H1 (cell line): ENCODE measurements at regions not wholly inside any gene's neighbourhood (a gene's known extent, or its start where the extent isn't known, plus 50 kb on each side); places are given as distances from the start of the nearest gene placed in this dataset.

Experiments
- CTCF ChIA-PET: fragments of 300-600 bp; sonication (Branson Sonifier 250); formaldehyde crosslinking; loops from one replicate; lab custom pipeline; 2021; ENCODE audit not compliant: partially characterized antibody; lab: Charles Lee
- POLR2A ChIA-PET: fragments of 300-600 bp; sonication (Branson Sonifier 250); formaldehyde crosslinking; loops from one replicate; lab custom pipeline; 2021; ENCODE audit warnings: inconsistent platforms; ENCODE audit not compliant: partially characterized antibody; lab: Charles Lee
- DNase-seq, 2 experiments: peaks; one replicate each; pipeline versions ENCODE4 v3.0.0 to v3.0.0-alpha.2; 2010 to 2022; ENCODE audit warnings: low spot score in 2 of 2, low read depth in 1 of 2, mixed read lengths in 1 of 2
- FAIRE-seq: peaks from 2 replicates; lab custom pipeline; 2011; peaks lifted over from hg19 to GRCh38; lab: Jason Lieb, UNC
- H2AFZ ChIP-seq: 2 replicates; pipeline ENCODE4 v1.8.1; 2012; ENCODE audit warnings: low read length, inconsistent platforms
- H2AK5ac ChIP-seq: 2 replicates; pipeline ENCODE4 v1.6.1; 2013; ENCODE audit warnings: low read depth, low read length
- H2BK120ac ChIP-seq: replicated peaks from 2 replicates; pipeline ENCODE3; 2013; ENCODE audit warnings: low read depth, low read length, inconsistent platforms
- H2BK12ac ChIP-seq: 2 replicates; pipeline ENCODE4 v1.6.1; 2013; ENCODE audit warnings: low read depth, low read length
- H2BK15ac ChIP-seq: 2 replicates; pipeline ENCODE4 v1.6.1; 2013; ENCODE audit warnings: low read length
- H2BK20ac ChIP-seq: 2 replicates; pipeline ENCODE4 v1.6.1; 2013; ENCODE audit warnings: low read length
- H2BK5ac ChIP-seq: 2 replicates; pipeline ENCODE4 v1.6.1; 2013; ENCODE audit warnings: low read depth, low read length
- H3K14ac ChIP-seq: 2 replicates; pipeline ENCODE4 v1.6.1; 2013; ENCODE audit warnings: inconsistent platforms; ENCODE audit not compliant: insufficient read length
- H3K18ac ChIP-seq: 2 replicates; pipeline ENCODE4 v1.6.1; 2013; ENCODE audit warnings: low read length; ENCODE audit errors: extremely low read depth
- H3K23ac ChIP-seq: 2 replicates; pipeline ENCODE4 v1.6.1; 2013; ENCODE audit warnings: inconsistent platforms; ENCODE audit not compliant: insufficient read length
- H3K23me2 ChIP-seq: 2 replicates; pipeline ENCODE4 v1.6.1; 2013; ENCODE audit warnings: low read depth, low read length
- H3K27ac ChIP-seq: 2 replicates; pipeline ENCODE4 v1.6.1; 2011; ENCODE audit warnings: low read depth, low read length, inconsistent platforms
- H3K27me3 ChIP-seq, 4 experiments: replicated peaks in 1 of 4; 1 replicate in 1 of 4; 2 replicates in 3 of 4; pipeline versions ENCODE4 v1.6.1 to v1.8.1; 2011 to 2013; ENCODE audit warnings: low read length in 3 of 4, mild to moderate bottlenecking in 3 of 4, inconsistent platforms in 2 of 4, mixed read lengths in 2 of 4, moderate library complexity in 1 of 4; ENCODE audit not compliant: control insufficient read depth in 3 of 4, insufficient read depth in 3 of 4; ENCODE audit errors: extremely low read depth in 1 of 4
- H3K36me3 ChIP-seq, 4 experiments: 2 replicates each; pipeline versions ENCODE4 v1.6.1 to v1.8.1; 2011 to 2013; ENCODE audit warnings: mild to moderate bottlenecking in 4 of 4, low read length in 3 of 4, moderate library complexity in 2 of 4, control low read depth in 1 of 4, inconsistent platforms in 1 of 4; ENCODE audit not compliant: insufficient read depth in 4 of 4, control insufficient read depth in 2 of 4
- H3K4ac ChIP-seq: replicated peaks from 2 replicates; pipeline ENCODE3; 2013; ENCODE audit warnings: low read length, low read depth, mixed read lengths, inconsistent platforms; ENCODE audit not compliant: insufficient read length
- H3K4me1 ChIP-seq, 4 experiments: replicated peaks in 1 of 4; 1 replicate in 1 of 4; 2 replicates in 3 of 4; pipeline versions ENCODE4 v1.6.1 to v1.8.1; 2011 to 2013; ENCODE audit warnings: low read length in 3 of 4, inconsistent platforms in 2 of 4, mixed read lengths in 1 of 4; ENCODE audit not compliant: insufficient read depth in 4 of 4, control insufficient read depth in 3 of 4
- H3K4me2 ChIP-seq, 2 experiments: 2 replicates each; pipeline versions ENCODE4 v1.6.1 to v1.8.1; 2011 to 2013; ENCODE audit warnings: low read depth in 2 of 2, low read length in 2 of 2, control low read depth in 1 of 2, inconsistent platforms in 1 of 2, mild to moderate bottlenecking in 1 of 2; ENCODE audit not compliant: insufficient read depth in 1 of 2
- H3K4me3 ChIP-seq, 4 experiments: fragments of 200-600, 300-600 bp in 1 of 4; sonication (generic), shearing (Covaris generic), sonication (Bioruptor Twin) in 1 of 4; 2 replicates each; pipeline versions ENCODE4 v1.5.1 to v1.8.1; 2011 to 2016; ENCODE audit warnings: low read length in 4 of 4, low read depth in 3 of 4, control low read depth in 2 of 4, inconsistent platforms in 2 of 4, mild to moderate bottlenecking in 2 of 4, mixed read lengths in 1 of 4, moderate library complexity in 1 of 4; ENCODE audit not compliant: insufficient read depth in 2 of 4; ENCODE audit errors: extremely low read depth in 1 of 4
- H3K56ac ChIP-seq: replicated peaks from 2 replicates; pipeline ENCODE3; 2013; ENCODE audit warnings: low read depth, mild to moderate bottlenecking, mixed read lengths, low read length, inconsistent platforms; ENCODE audit not compliant: insufficient read length
- H3K79me1 ChIP-seq: 2 replicates; pipeline ENCODE4 v1.6.1; 2013; ENCODE audit warnings: low read depth, low read length, control low read depth
- H3K79me2 ChIP-seq, 2 experiments: 2 replicates each; pipeline versions ENCODE4 v1.6.1 to v1.8.1; 2012 to 2013; ENCODE audit warnings: low read length in 2 of 2, mild to moderate bottlenecking in 2 of 2, inconsistent platforms in 1 of 2; ENCODE audit not compliant: insufficient read depth in 2 of 2, control insufficient read depth in 1 of 2
- H3K9ac ChIP-seq, 4 experiments: replicated peaks in 1 of 4; 1 replicate in 1 of 4; 2 replicates in 3 of 4; pipeline versions ENCODE4 v1.6.1 to v1.8.1; 2011 to 2013; ENCODE audit warnings: low read depth in 3 of 4, low read length in 3 of 4, control low read depth in 2 of 4, mild to moderate bottlenecking in 2 of 4, moderate library complexity in 2 of 4, inconsistent platforms in 1 of 4; ENCODE audit errors: extremely low read depth in 1 of 4
- H3K9me3 ChIP-seq, 2 experiments: 2 replicates each; pipeline versions ENCODE4 v1.6.1 to v1.8.1; 2012 to 2013; ENCODE audit warnings: mild to moderate bottlenecking in 2 of 2, moderate library complexity in 2 of 2, control low read depth in 1 of 2, inconsistent platforms in 1 of 2, low read depth in 1 of 2, low read length in 1 of 2, mixed read lengths in 1 of 2; ENCODE audit not compliant: insufficient read depth in 2 of 2
- H4K20me1 ChIP-seq, 2 experiments: replicated peaks in 1 of 2; 2 replicates each; pipeline versions ENCODE3 to v1.8.1; 2011 to 2013; ENCODE audit warnings: inconsistent platforms in 2 of 2, low read length in 2 of 2, mild to moderate bottlenecking in 1 of 2; ENCODE audit not compliant: insufficient read depth in 2 of 2, control insufficient read depth in 1 of 2
- H4K5ac ChIP-seq: 2 replicates; pipeline ENCODE4 v1.6.1; 2013; ENCODE audit warnings: low read length, low read depth, mixed read lengths, inconsistent platforms; ENCODE audit not compliant: insufficient read length
- H4K8ac ChIP-seq: 2 replicates; pipeline ENCODE4 v1.8.0; 2013; ENCODE audit warnings: mild to moderate bottlenecking, moderate library complexity, low read length, inconsistent platforms; ENCODE audit not compliant: insufficient read depth; ENCODE audit errors: extremely low read depth
- H4K91ac ChIP-seq: replicated peaks from 2 replicates; pipeline ENCODE3; 2013; ENCODE audit warnings: low read length, mixed read lengths, inconsistent platforms; ENCODE audit not compliant: insufficient read length
- ASH2L ChIP-seq: fragments of 200-600, 300-600 bp; sonication (generic); IDR thresholded peaks from one replicate; pipeline ENCODE4 v1.7.1; 2017; ENCODE audit warnings: low read length
- CTCF ChIP-seq, 3 experiments: IDR thresholded peaks; 1 replicate in 2 of 3; 2 replicates in 1 of 3; pipeline versions ENCODE4 v1.5.1 to v1.6.1; 2011; ENCODE audit warnings: low read length in 3 of 3, mild to moderate bottlenecking in 3 of 3, inconsistent platforms in 2 of 3, low read depth in 1 of 3, moderate library complexity in 1 of 3; ENCODE audit not compliant: insufficient read depth in 1 of 3; ENCODE audit errors: control extremely low read depth in 1 of 3
- NANOG ChIP-seq: IDR thresholded peaks from 2 replicates; pipeline ENCODE4 v1.6.1; 2011; ENCODE audit warnings: low read length, low read depth, mild to moderate bottlenecking, inconsistent platforms; ENCODE audit not compliant: insufficient read depth, poor library complexity, severe bottlenecking
- SP4 ChIP-seq: IDR thresholded peaks from 2 replicates; pipeline ENCODE4 v1.6.1; 2012; ENCODE audit warnings: low read length, inconsistent platforms
- SRF ChIP-seq: IDR thresholded peaks from 2 replicates; pipeline ENCODE4 v1.6.1; 2011; ENCODE audit warnings: mild to moderate bottlenecking, low read depth, low read length, moderate library complexity
- TAF7 ChIP-seq: optimal IDR thresholded peaks from 2 replicates; pipeline ENCODE3; 2011; ENCODE audit warnings: low read depth, mild to moderate bottlenecking, inconsistent platforms, low read length, moderate library complexity, borderline replicate concordance
- WGBS, 2 experiments: shearing (Covaris generic) in 1 of 2; methylation state at CpG; one replicate each; pipeline versions ENCODE4 v1.1.6 to v1.1.7; 2013 to 2015; ENCODE audit warnings: low lambda C conversion rate in 2 of 2, mixed read lengths in 2 of 2, inconsistent platforms in 1 of 2, low coverage in 1 of 2, missing lambda C conversion rate in 1 of 2; ENCODE audit not compliant: insufficient replicate concordance in 2 of 2, insufficient coverage in 1 of 2, insufficient read length in 1 of 2; ENCODE audit errors: extremely low coverage in 1 of 2, missing lambda C conversion rate in 1 of 2; 5-methylcytosine and 5-hydroxymethylcytosine counted together

- Histone ChIP-seq H3K79me2 (no peaks in the 10 kb centered on the region), H3K56ac (no peak overlapping the region), H3K79me1 (no peaks in the 10 kb centered on the region), H2BK12ac (no peak overlapping the region), H3K4me2 (no peak overlapping the region), H4K5ac (no peak overlapping the region), H2BK5ac (no peak overlapping the region), H3K4me1 (no peaks in the 10 kb centered on the region), H4K91ac (no peak overlapping the region), H3K27me3 (no peaks in the 10 kb centered on the region), H3K23ac (no peak overlapping the region), H3K18ac (no peak overlapping the region), H3K4ac (no peak overlapping the region), H3K36me3 (peaks cover 0 to 6% (median 1%) of the 10 kb centered on the region in 4 experiments; a peak in 1 of 8 replicates), H3K9me3 (peaks cover 20 to 35% of the 10 kb centered on the region in 2 experiments), H3K9ac (no peak overlapping the region), H2BK120ac (no peak overlapping the region), H4K20me1 (no peaks in the 10 kb centered on the region), H3K4me3 (no peak overlapping the region), H3K27ac (no peak overlapping the region), H3K14ac (no peak overlapping the region), H3K23me2 (no peaks in the 10 kb centered on the region), H2AFZ (no peak overlapping the region), H4K8ac (no peak overlapping the region), H2BK15ac (no peak overlapping the region), H2BK20ac (no peak overlapping the region), H2AK5ac (no peak overlapping the region)
- POLR2A ChIA-PET = no interaction called here
- TF ChIP-seq SRF = no peak
- no peak for TF ChIP-seq ASH2L
- TF ChIP-seq NANOG = no peak
- no peak for TF ChIP-seq TAF7
- no peak for TF ChIP-seq CTCF (IDR thresholded peaks at IDR 0.05; ENCODE audit: control extremely low read depth in 1 of 3, insufficient read depth in 1 of 3, low read depth in 1 of 3, low read length in 3 of 3)
- TF ChIP-seq SP4 = no peak
- CTCF ChIA-PET = interaction anchor here (0.9 kb wide), 1 partner anchor 16 kb away, joined by 3 read pairs; no protein-coding TSS in a partner anchor
- FAIRE-seq (no peak), DNase-seq (no peak)
- WGBS, 2 experiments = 100% methylated on average over 1 of the region's 1 CpG; no CpG with 5 or more reads in 1 of the 2 experiments
These were observed 229.3 kb upstream of the ZEB2 start for GRCh38 chr2:144749188-144749587.
